HUES64 (cell line): ENCODE measurements at regions not wholly inside any gene's neighbourhood (a gene's known extent, or its start where the extent isn't known, plus 50 kb on each side); places are given as distances from the start of the nearest gene placed in this dataset.
"Not testable (repeated sequence)": the region's sequence is repeated elsewhere in the genome, so short reads cannot be mapped to it uniquely, and the experiment has no call there.

Experiments used
- H3K27ac ChIP-seq: 2 replicates; pipeline ENCODE4 v1.7.0; 2013; ENCODE audit warnings: low read depth, low read length, inconsistent platforms
- H3K27me3 ChIP-seq: 2 replicates; pipeline ENCODE4 v1.6.1; 2013; ENCODE audit warnings: mild to moderate bottlenecking, low read length; ENCODE audit not compliant: insufficient read depth
- H3K36me3 ChIP-seq: 2 replicates; pipeline ENCODE4 v1.6.1; 2013; ENCODE audit warnings: mild to moderate bottlenecking, low read length; ENCODE audit not compliant: insufficient read depth
- H3K4me1 ChIP-seq: 2 replicates; pipeline ENCODE4 v1.6.1; 2013; ENCODE audit warnings: mild to moderate bottlenecking, low read length, moderate library complexity; ENCODE audit not compliant: insufficient read depth
- H3K4me3 ChIP-seq: 2 replicates; pipeline ENCODE4 v1.5.1; 2013; ENCODE audit warnings: mild to moderate bottlenecking, low read length, moderate library complexity
- H3K9ac ChIP-seq: 2 replicates; pipeline ENCODE4 v1.6.1; 2013; ENCODE audit warnings: mild to moderate bottlenecking, low read depth, low read length
- H3K9me3 ChIP-seq: 2 replicates; pipeline ENCODE4 v1.6.1; 2013; ENCODE audit warnings: low read depth, low read length; ENCODE audit not compliant: insufficient read depth
- WGBS: fragments of 150-250, 120-280 bp; methylation state at CpG from one replicate; pipeline ENCODE4 v1.1.7; 2013; ENCODE audit warnings: missing lambda C conversion rate; 5-methylcytosine and 5-hydroxymethylcytosine counted together

DNA sequence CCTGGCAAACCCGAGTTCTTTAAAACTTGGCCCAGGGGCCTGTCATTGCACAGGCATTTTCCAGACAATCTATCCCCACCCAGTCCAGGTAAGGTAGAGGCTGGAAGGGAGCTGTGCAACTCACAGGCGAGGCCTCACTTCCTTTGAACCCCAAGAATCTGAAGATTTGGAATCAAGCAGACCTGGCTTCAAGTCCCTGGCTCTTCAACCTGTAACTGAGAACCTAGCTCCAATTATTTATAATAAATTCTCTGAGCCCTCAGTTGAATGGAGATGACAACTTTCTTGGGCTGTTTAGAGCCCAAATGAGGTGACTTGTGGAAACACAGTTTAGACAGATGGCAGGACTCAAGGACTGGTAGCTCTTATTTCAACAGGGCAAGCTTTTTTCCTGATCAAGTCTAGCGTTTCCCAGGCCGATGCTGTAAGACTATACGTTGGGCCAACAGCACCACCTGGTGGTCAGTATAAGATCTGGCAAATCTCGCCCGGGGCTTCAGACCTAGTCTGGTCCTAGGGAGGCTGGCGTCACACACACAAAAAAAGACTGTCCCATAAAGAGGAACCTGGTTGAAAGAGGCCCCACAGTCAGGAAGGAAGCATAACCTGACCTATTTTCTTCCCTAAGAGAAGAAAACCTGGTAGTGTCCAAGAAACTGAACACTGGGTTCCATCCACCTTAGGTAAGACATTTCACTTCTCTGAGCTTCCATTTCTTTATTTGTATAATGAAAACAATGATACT is 117.9 kb downstream of the C17orf67 start:
- Histone ChIP-seq H3K27ac (no peak overlapping the region), H3K36me3 (no peaks in the 10 kb centered on the region), H3K27me3 (no peaks in the 10 kb centered on the region), H3K9ac (no peak overlapping the region), H3K4me3 (no peak overlapping the region), H3K4me1 (no peaks in the 10 kb centered on the region), H3K9me3 (no peaks in the 10 kb centered on the region)
- WGBS = 26% methylated on average over 8 of the region's 8 CpGs

DNA sequence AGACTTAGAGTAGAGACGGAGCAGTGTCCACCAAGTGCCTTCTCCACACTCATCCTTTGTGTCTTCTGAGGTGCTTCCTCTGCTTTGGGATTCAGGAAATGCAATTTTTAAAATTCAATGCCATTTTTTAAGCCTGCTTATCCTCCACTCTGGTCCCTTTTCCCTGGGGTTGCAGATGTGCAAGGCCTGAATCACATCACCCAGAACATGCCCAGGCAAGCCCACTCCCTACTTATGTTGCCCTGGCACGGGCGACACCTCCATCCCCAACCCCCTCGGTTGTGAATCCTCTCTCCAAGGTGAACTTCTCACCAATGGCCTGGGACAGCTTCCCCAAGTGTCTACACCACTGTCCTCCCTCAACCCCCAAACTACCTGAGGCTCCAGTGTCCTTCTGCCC is 116.2 kb downstream of the C17orf67 start:
- H3K4me3 ChIP-seq = no peak overlapping the region
- no peaks in the 10 kb centered on the region for H3K27me3 ChIP-seq
- 90% methylated on average over 4 of the region's 4 CpGs for WGBS
- H3K9ac ChIP-seq = no peak overlapping the region
- H3K4me1 ChIP-seq = no peaks in the 10 kb centered on the region
- H3K9me3 ChIP-seq = no peaks in the 10 kb centered on the region
- no peaks in the 10 kb centered on the region for H3K36me3 ChIP-seq
- H3K27ac ChIP-seq = no peak overlapping the region

DNA sequence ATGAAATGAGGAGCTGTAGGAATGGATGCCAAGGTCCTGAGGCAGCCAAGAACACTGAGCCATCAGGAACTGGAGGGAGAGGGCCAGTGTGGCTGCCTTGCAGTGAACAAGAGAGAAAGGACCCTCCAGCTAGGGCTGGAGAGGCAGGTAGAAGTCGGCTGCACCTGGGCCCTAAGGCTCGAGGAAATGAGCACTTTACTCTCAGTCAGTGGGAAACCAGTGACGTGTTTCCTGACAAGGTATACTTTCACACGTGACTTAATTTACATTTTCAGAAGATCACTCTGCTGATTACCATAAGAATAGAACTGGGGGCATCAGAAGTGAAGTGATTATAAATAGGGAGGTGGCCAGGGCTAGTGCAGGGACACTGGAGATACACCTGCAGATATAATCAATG is 115.2 kb downstream of the C17orf67 start:
- 50% methylated on average over 4 of the region's 4 CpGs for WGBS
- Histone ChIP-seq H3K36me3 (no peaks in the 10 kb centered on the region), H3K9ac (no peak overlapping the region), H3K27ac (no peak overlapping the region), H3K9me3 (no peaks in the 10 kb centered on the region), H3K4me1 (no peaks in the 10 kb centered on the region), H3K4me3 (no peak overlapping the region), H3K27me3 (no peaks in the 10 kb centered on the region)

DNA sequence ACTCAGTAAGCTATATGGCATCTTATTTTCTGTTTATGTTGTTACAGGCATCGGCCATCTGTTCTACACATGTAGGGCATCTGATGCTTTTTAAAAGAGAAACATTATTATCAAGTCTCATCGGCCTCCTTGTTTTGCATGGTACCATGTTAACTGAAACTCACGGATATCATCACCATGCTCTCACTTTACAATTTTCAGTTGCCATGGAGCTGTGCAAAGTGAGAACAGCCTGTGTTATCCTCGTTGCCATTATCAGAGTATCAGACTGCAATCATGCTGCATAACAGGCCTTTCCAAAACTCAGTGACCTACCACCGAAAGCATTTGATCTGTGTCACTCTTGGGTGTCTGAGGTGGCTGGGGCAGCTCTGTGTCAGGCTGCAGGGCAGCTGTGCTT is 110.3 kb downstream of the C17orf67 start:
- Histone ChIP-seq H3K4me3 (no peak overlapping the region), H3K27ac (no peak overlapping the region), H3K36me3 (no peaks in the 10 kb centered on the region), H3K9ac (no peak overlapping the region), H3K9me3 (no peaks in the 10 kb centered on the region), H3K4me1 (no peaks in the 10 kb centered on the region), H3K27me3 (no peaks in the 10 kb centered on the region)
- 91% methylated on average over 5 of the region's 5 CpGs for WGBS

DNA sequence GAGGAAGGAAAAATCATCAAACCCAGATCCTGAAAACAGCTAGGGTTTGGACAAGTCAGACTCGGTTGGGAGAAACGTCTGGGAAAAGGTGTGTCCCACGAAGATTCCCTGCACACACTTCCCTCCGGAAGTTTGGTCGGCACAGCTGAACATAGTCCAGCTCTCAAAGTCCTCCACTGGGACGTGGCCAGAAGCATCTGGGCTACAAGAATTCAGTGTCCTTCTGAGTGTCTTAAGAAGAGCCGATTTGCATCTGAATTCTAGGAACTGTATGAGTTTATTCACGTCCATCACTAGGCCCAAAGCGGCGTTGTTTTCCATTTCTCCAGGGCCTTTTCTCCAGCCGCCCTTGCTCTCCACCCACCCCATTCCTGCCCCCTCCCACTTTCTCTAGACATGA is 109.1 kb downstream of the C17orf67 start:
- WGBS = 86% methylated on average over 11 of the region's 11 CpGs
- H3K27me3 ChIP-seq = no peaks in the 10 kb centered on the region
- no peak overlapping the region for H3K9ac ChIP-seq
- no peak overlapping the region for H3K4me3 ChIP-seq
- H3K9me3 ChIP-seq = no peaks in the 10 kb centered on the region
- H3K36me3 ChIP-seq = no peaks in the 10 kb centered on the region
- no peaks in the 10 kb centered on the region for H3K4me1 ChIP-seq
- H3K27ac ChIP-seq = no peak overlapping the region

DNA sequence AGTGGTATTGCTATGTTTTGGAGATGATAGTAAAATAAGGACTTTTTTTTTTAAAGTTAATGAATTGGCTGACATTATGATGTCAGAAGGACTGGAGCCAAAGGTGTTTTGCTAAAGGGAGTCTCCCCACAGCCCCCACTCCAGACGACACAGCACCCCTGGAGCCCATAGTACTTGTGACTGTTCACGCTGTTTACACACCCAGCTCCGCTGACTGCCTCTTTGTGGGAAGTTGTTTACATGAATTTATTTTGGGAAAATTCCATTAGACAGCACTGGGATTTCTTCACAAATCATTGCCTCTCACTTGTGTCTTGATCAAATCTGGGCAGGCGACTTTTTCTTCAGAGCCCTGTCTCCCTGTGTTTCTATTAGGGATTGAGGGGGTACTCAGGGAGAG is 108.6 kb downstream of the C17orf67 start:
- Histone ChIP-seq H3K9me3 (no peaks in the 10 kb centered on the region), H3K4me1 (no peaks in the 10 kb centered on the region), H3K27ac (no peak overlapping the region), H3K4me3 (no peak overlapping the region), H3K36me3 (no peaks in the 10 kb centered on the region), H3K9ac (no peak overlapping the region), H3K27me3 (no peaks in the 10 kb centered on the region)
- WGBS = 90% methylated on average over 4 of the region's 4 CpGs

DNA sequence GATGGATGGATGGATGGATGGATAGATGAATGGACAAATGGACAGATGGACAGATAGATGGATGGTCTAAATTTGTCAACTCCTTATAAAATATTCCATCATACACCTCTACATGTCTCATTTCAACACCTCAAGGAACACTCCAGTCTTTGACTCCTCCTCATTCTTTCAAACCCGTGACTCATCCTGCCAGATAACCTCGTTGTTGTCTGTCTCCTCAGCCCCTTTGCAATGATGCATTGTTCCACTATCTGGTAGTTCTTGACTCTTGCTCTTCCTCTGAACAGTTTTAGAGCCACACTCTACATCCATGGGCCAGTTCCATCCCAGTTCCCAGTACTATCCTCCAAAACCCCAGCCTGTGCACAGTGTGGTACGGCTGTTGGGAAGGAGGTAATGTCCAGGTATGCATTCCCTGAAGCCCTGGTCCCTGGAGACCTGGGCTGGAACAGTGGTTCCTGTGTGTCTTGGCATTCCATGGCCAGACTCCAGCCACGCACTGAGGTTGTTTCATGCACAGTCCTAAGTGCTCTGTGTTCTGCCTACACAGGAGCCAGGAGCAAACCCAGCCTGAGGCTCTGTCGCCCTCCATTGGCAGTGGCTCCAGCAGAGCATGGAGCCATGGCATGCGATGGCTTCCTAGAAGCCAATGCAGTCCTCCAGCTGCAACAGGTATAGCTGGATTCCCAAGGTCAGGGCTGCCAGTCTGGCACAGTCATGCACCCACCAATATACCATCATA is 105.7 kb downstream of the C17orf67 start:
- Histone ChIP-seq H3K27me3 (no peaks in the 10 kb centered on the region), H3K9me3 (no peaks in the 10 kb centered on the region), H3K4me3 (no peak overlapping the region), H3K27ac (no peak overlapping the region), H3K4me1 (no peaks in the 10 kb centered on the region), H3K9ac (no peak overlapping the region), H3K36me3 (no peaks in the 10 kb centered on the region)
- WGBS = 92% methylated on average over 6 of the region's 6 CpGs

DNA sequence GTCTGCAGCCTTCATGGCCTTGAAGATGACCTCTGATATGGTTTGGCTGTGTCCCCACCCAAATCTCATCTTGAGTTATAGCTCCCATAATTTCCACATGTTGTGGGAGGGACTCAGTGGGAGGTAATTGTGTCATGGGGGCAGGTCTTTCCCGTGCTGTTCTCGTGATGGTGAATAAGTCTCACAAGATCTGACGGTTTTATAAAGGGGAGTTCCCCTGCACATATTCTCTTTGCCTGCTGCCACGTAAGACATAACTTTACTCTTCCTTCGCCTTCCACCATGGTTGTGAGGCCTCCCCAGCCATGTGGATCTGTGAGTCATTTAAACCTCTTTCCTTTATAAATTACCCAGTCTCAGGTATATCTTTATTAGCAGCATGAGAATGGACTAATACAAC is 102.6 kb downstream of the C17orf67 start:
- 94% methylated on average over 5 of the region's 5 CpGs for WGBS
- H3K27me3 ChIP-seq, H3K9ac ChIP-seq, H3K27ac ChIP-seq, H3K4me1 ChIP-seq, H3K36me3 ChIP-seq, H3K4me3 ChIP-seq, H3K9me3 ChIP-seq: not testable (repeated sequence)

DNA sequence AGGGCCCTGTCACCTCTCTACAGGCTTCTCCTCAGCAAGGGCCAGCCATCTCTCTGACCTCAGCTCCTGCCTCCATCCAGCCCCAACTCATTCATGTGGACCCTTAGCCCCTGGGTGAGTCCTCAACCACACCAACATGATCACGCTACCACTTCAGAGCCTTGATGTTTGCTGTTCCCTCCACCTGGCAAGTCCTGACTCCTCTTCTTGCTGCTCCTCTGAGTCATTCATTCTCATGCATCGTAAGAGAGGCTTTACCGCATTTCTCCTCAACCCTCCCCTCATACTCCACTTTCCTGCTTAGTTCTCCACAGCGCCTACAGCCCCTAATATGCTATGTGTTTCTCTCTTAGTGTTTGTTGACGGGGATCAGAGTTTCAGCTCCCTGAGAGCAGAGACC is 99.9 kb downstream of the C17orf67 start:
- H3K4me1 ChIP-seq = no peaks in the 10 kb centered on the region
- no peaks in the 10 kb centered on the region for H3K27me3 ChIP-seq
- WGBS = 87% methylated on average over 5 of the region's 5 CpGs
- no peaks in the 10 kb centered on the region for H3K9me3 ChIP-seq
- H3K9ac ChIP-seq = no peak overlapping the region
- no peak overlapping the region for H3K27ac ChIP-seq
- H3K4me3 ChIP-seq = no peak overlapping the region
- no peaks in the 10 kb centered on the region for H3K36me3 ChIP-seq

DNA sequence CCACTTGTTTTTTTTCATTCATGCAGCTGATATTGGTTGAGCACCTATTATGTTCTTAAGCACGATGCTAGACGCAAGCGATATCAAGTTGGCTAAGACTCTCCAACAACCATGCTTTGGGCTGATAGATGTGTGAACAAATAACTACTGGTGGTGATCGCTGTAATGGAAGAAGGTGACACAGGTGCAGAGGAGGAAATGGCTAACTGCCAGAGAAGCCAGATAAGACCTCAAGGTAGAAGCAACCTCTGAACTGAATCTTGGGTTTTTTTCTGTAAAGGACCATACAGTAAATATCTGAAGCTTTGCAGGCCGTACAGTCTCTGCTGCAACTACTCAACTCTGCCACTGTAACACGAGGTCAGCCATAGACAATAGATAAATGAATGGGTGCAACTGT is 97.9 kb downstream of the C17orf67 start:
- Histone ChIP-seq H3K27ac (no peak overlapping the region), H3K4me3 (no peak overlapping the region), H3K4me1 (peaks cover 5% of the 10 kb centered on the region; the same call in 1 of the 2 replicates), H3K27me3 (no peaks in the 10 kb centered on the region), H3K36me3 (no peaks in the 10 kb centered on the region), H3K9me3 (no peaks in the 10 kb centered on the region), H3K9ac (no peak overlapping the region)
- WGBS = 96% methylated on average over 6 of the region's 6 CpGs

DNA sequence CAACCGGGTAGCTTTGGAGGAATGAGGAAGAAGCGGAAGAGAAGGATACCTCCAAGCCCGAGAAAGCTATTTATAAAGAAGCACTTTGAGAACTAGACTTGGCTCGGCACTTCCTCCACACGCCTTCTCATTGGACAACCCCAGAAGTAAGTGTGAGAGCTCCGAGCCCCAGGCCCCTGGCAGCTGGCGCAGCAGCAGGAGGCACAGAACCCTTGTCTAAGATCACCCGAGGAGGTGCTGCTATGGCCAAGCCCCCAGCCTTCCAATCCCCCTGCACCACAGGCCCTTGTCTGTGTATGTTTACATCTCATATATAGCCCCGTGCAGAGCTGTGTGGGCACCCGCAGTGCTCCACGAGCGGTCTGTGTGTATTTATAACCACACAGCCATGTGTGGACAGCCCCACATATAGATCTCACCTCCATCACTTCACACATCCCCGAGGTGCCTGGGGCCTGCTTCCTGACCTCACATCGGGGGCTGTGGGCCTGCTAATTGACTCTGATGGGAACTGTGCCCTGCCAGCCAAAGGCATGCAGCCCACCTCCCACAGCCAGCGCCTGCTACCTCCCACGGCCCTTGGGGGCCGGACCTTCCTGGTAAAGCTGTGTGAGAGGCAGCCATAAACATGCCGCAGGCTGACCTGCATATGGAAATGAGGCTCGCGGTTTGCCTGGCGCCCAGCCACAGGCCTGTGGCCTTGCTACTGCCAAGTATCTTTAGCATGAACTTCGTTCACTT is 96.1 kb downstream of the C17orf67 start:
- Histone ChIP-seq H3K9me3 (no peaks in the 10 kb centered on the region), H3K36me3 (no peaks in the 10 kb centered on the region), H3K9ac (no peak overlapping the region), H3K27me3 (no peaks in the 10 kb centered on the region), H3K4me3 (no peak overlapping the region), H3K27ac (no peak overlapping the region), H3K4me1 (peaks cover 5% of the 10 kb centered on the region; the same call in 1 of the 2 replicates)
- WGBS = 77% methylated on average over 22 of the region's 22 CpGs
